ENCODE measurements at regions not wholly inside any gene's neighbourhood (a gene's known extent, or its start where the extent isn't known, plus 50 kb on each side); places are given as distances from the start of the nearest gene placed in this dataset.

GRCh38 chr2:199040522-199040921 lies 417.2 kb downstream of the SATB2 start:
- no peak for TF ChIP-seq ZNF274 (IDR thresholded peaks at IDR 0.05; ENCODE audit: low read length)
- TF ChIP-seq ZNF274 (tag by site-specific recombination; IDR thresholded peaks at IDR 0.05; ENCODE audit: borderline replicate concordance), result no peak
- TF ChIP-seq ZNF311 (tag by site-specific recombination; IDR thresholded peaks at IDR 0.05; ENCODE audit: borderline replicate concordance), result no peak
- TF ChIP-seq PRDM4 (tag by site-specific recombination; IDR thresholded peaks at IDR 0.05), result no peak
- TF ChIP-seq TCF7L2 (IDR thresholded peaks at IDR 0.05; ENCODE audit: borderline replicate concordance, low read depth, low read length), result no peak
- TF ChIP-seq CTCF (tag by site-specific recombination; IDR thresholded peaks at IDR 0.05), result no peak
- no peak for TF ChIP-seq REPIN1 (tag by site-specific recombination; IDR thresholded peaks at IDR 0.05; ENCODE audit: low read depth)
- no peak for TF ChIP-seq KLF8 (tag by site-specific recombination; IDR thresholded peaks at IDR 0.05)
- no peak for TF ChIP-seq ZNF184 (tag by site-specific recombination; IDR thresholded peaks at IDR 0.05)
- no peak for TF ChIP-seq KLF10 (tag by site-specific recombination; IDR thresholded peaks at IDR 0.05)
- no peak for TF ChIP-seq ZNF664 (tag by site-specific recombination; IDR thresholded peaks at IDR 0.05)
- TF ChIP-seq ZNF658 (tag by site-specific recombination; IDR thresholded peaks at IDR 0.05), result no peak
- TF ChIP-seq ZNF76 (tag by site-specific recombination; IDR thresholded peaks at IDR 0.05; ENCODE audit: borderline replicate concordance, low read depth), result no peak
- no peak for TF ChIP-seq ZNF423 (tag by site-specific recombination; IDR thresholded peaks at IDR 0.05)
